ENCODE measurements at regions not wholly inside any gene's neighbourhood (a gene's known extent, or its start where the extent isn't known, plus 50 kb on each side); places are given as distances from the start of the nearest gene placed in this dataset.
"Not testable (repeated sequence)": the region's sequence is repeated elsewhere in the genome, so short reads cannot be mapped to it uniquely, and the experiment has no call there.

- no peaks in the 10 kb centered on the region for H3K27me3 Mint-ChIP-seq (ENCODE audit: low read depth)
- no peak overlapping the region for H3K4me3 Mint-ChIP-seq (ENCODE audit: low read depth)
- H3K9me3 Mint-ChIP-seq = no peaks in the 10 kb centered on the region
- H3K36me3 Mint-ChIP-seq (ENCODE audit: low read depth) = no peaks in the 10 kb centered on the region
- no peak for DNase-seq (ENCODE audit: low spot score)
- no peak overlapping the region for H3K27ac Mint-ChIP-seq
- H3K4me1 Mint-ChIP-seq (ENCODE audit: low read depth) = no peaks in the 10 kb centered on the region
- intact Hi-C loops (cut with micrococcal nuclease) = no loop called here
Measured at GRCh38 chr12:67096533-67097318, 172.4 kb upstream of the CAND1 start.

DNA sequence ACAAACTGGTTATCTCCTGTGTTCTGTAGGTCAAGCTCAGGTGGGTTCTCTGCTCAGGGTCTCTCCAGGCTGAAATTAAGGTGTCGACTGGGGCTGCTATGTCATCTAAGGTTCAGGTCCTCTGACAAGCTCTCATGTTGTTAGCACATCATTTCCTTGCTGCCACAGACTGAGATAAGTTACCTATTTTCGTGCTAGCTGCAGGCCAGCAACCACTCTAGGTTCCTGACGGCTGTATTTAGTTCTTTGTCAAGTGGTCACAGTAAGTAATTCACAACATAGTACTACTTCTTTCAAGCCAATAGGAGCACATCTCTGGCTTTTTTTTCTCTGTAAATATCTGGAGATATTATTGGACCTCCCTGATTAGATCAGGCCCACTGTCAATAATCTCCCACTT, 169.3 kb upstream of the CAND1 start:
- Mint-ChIP-seq H3K4me3 (ENCODE audit: low read depth) (no peak overlapping the region), H3K36me3 (ENCODE audit: low read depth) (no peaks in the 10 kb centered on the region), H3K4me1 (ENCODE audit: low read depth) (no peaks in the 10 kb centered on the region), H3K27ac (no peak overlapping the region), H3K27me3 (ENCODE audit: low read depth) (no peaks in the 10 kb centered on the region), H3K9me3 (peaks cover 5% of the 10 kb centered on the region)
- DNase-seq (ENCODE audit: low spot score) = no peak
- intact Hi-C loops (cut with micrococcal nuclease) = no loop called here

GRCh38 chr12:67103521-67103920, 165.6 kb upstream of the CAND1 start:
- Mint-ChIP-seq H3K9me3 (peaks cover 25% of the 10 kb centered on the region), H3K36me3 (ENCODE audit: low read depth) (no peaks in the 10 kb centered on the region), H3K27me3 (ENCODE audit: low read depth) (no peaks in the 10 kb centered on the region), H3K27ac (no peak overlapping the region), H3K4me1 (ENCODE audit: low read depth) (no peaks in the 10 kb centered on the region), H3K4me3 (ENCODE audit: low read depth) (no peak overlapping the region)
- DNase-seq (ENCODE audit: low spot score) = no peak
- intact Hi-C loops (cut with micrococcal nuclease) = no loop called here

GRCh38 chr12:67107235-67107634, 161.9 kb upstream of the CAND1 start:
- Mint-ChIP-seq H3K36me3 (ENCODE audit: low read depth) (no peaks in the 10 kb centered on the region), H3K9me3 (peaks cover 25% of the 10 kb centered on the region), H3K27me3 (ENCODE audit: low read depth) (no peaks in the 10 kb centered on the region), H3K4me1 (ENCODE audit: low read depth) (no peaks in the 10 kb centered on the region), H3K4me3 (ENCODE audit: low read depth) (no peak overlapping the region), H3K27ac (no peak overlapping the region)
- intact Hi-C loops (cut with micrococcal nuclease) = no loop called here
- DNase-seq (ENCODE audit: low spot score) = no peak

- Mint-ChIP-seq H3K9me3 (peaks cover 25% of the 10 kb centered on the region), H3K4me1 (ENCODE audit: low read depth) (no peaks in the 10 kb centered on the region), H3K4me3 (ENCODE audit: low read depth) (no peak overlapping the region), H3K36me3 (ENCODE audit: low read depth) (no peaks in the 10 kb centered on the region), H3K27me3 (ENCODE audit: low read depth) (no peaks in the 10 kb centered on the region), H3K27ac (no peak overlapping the region)
- DNase-seq (ENCODE audit: low spot score) = no peak
- intact Hi-C loops (cut with micrococcal nuclease) = no loop called here
Measured at GRCh38 chr12:67107751-67108269, 161.3 kb upstream of the CAND1 start.

DNA sequence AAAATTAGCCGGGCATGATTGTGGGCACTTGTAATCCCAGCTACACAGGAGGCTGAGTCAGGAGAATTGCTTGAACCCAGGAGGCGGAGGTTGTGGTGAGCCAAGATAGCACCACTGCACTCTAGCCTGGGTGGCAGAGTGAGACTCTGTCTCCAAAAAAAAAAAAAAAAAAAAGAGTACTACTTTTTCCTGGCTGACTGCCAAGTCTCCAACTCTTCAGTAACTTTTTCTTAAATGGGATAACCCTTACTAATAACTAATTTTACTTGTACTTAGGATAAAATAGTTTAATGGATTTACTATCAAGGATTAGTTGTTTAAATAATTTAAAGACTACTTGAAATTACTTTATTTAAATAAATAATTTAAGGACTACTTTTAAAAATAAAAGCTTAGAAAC, 158.8 kb upstream of the CAND1 start:
- H3K27me3 Mint-ChIP-seq (ENCODE audit: low read depth); DNase-seq (ENCODE audit: low spot score); H3K36me3 Mint-ChIP-seq (ENCODE audit: low read depth); H3K27ac Mint-ChIP-seq; H3K4me3 Mint-ChIP-seq (ENCODE audit: low read depth); intact Hi-C loops (cut with micrococcal nuclease); H3K4me1 Mint-ChIP-seq (ENCODE audit: low read depth): not testable (repeated sequence)
- H3K9me3 Mint-ChIP-seq = peaks cover 20% of the 10 kb centered on the region

- H3K27me3 Mint-ChIP-seq (ENCODE audit: low read depth) = no peaks in the 10 kb centered on the region
- no peaks in the 10 kb centered on the region for H3K36me3 Mint-ChIP-seq (ENCODE audit: low read depth)
- intact Hi-C loops (cut with micrococcal nuclease) = no loop called here
- H3K9me3 Mint-ChIP-seq = peaks cover 12% of the 10 kb centered on the region
- no peak overlapping the region for H3K4me3 Mint-ChIP-seq (ENCODE audit: low read depth)
- no peaks in the 10 kb centered on the region for H3K4me1 Mint-ChIP-seq (ENCODE audit: low read depth)
- DNase-seq (ENCODE audit: low spot score) = no peak
- H3K27ac Mint-ChIP-seq = no peak overlapping the region
Measured at GRCh38 chr12:67111182-67111581, 158.0 kb upstream of the CAND1 start.

GRCh38 chr12:67112586-67112985, 156.6 kb upstream of the CAND1 start:
- Mint-ChIP-seq H3K27ac (no peak overlapping the region), H3K4me3 (ENCODE audit: low read depth) (no peak overlapping the region), H3K9me3 (no peaks in the 10 kb centered on the region), H3K27me3 (ENCODE audit: low read depth) (no peaks in the 10 kb centered on the region), H3K36me3 (ENCODE audit: low read depth) (no peaks in the 10 kb centered on the region), H3K4me1 (ENCODE audit: low read depth) (no peaks in the 10 kb centered on the region)
- intact Hi-C loops (cut with micrococcal nuclease) = no loop called here
- DNase-seq (ENCODE audit: low spot score) = no peak

GRCh38 chr12:67116134-67116533, 153.0 kb upstream of the CAND1 start:
- no peak for DNase-seq (ENCODE audit: low spot score)
- Mint-ChIP-seq H3K4me1 (ENCODE audit: low read depth) (no peaks in the 10 kb centered on the region), H3K36me3 (ENCODE audit: low read depth) (no peaks in the 10 kb centered on the region), H3K4me3 (ENCODE audit: low read depth) (no peak overlapping the region), H3K27me3 (ENCODE audit: low read depth) (no peaks in the 10 kb centered on the region), H3K9me3 (no peaks in the 10 kb centered on the region), H3K27ac (no peak overlapping the region)
- intact Hi-C loops (cut with micrococcal nuclease) = no loop called here

- Mint-ChIP-seq H3K4me3 (ENCODE audit: low read depth) (no peak overlapping the region), H3K27me3 (ENCODE audit: low read depth) (peaks cover 10% of the 10 kb centered on the region), H3K9me3 (no peaks in the 10 kb centered on the region), H3K36me3 (ENCODE audit: low read depth) (no peaks in the 10 kb centered on the region), H3K27ac (no peak overlapping the region), H3K4me1 (ENCODE audit: low read depth) (no peaks in the 10 kb centered on the region)
- intact Hi-C loops (cut with micrococcal nuclease) = no loop called here
- DNase-seq (ENCODE audit: low spot score) = no peak
Measured at GRCh38 chr12:67122584-67122983, 146.6 kb upstream of the CAND1 start.

DNA sequence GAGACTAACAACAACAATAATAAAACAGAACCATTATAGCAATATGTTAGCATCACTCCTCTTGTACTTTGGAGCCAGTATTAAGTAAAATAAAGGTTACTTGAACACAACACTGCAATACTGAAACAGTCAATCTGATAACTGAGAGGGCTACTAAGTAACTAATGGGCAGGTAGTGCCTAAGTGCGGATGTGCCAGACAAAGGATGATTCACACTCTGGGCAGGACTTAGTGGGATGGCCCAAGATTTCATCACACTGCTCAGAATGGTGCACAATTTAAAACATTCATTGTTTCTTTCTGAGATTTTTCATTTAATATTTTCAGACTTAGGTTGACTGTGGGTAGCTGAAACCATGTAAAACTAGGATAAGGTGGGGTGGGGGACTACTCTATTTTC, 131.9 kb upstream of the CAND1 start:
- intact Hi-C loops (cut with micrococcal nuclease) = no loop called here
- Mint-ChIP-seq H3K4me3 (ENCODE audit: low read depth) (no peak overlapping the region), H3K9me3 (no peaks in the 10 kb centered on the region), H3K27ac (no peak overlapping the region), H3K36me3 (ENCODE audit: low read depth) (no peaks in the 10 kb centered on the region), H3K27me3 (ENCODE audit: low read depth) (no peaks in the 10 kb centered on the region), H3K4me1 (ENCODE audit: low read depth) (no peaks in the 10 kb centered on the region)
- no peak for DNase-seq (ENCODE audit: low spot score)

GRCh38 chr12:67141296-67142018, 127.7 kb upstream of the CAND1 start:
- intact Hi-C loops (cut with micrococcal nuclease) = no loop called here
- DNase-seq (ENCODE audit: low spot score) = no peak
- Mint-ChIP-seq H3K4me1 (ENCODE audit: low read depth) (no peaks in the 10 kb centered on the region), H3K9me3 (no peaks in the 10 kb centered on the region), H3K36me3 (ENCODE audit: low read depth) (no peaks in the 10 kb centered on the region), H3K27me3 (ENCODE audit: low read depth) (no peaks in the 10 kb centered on the region), H3K27ac (no peak overlapping the region), H3K4me3 (ENCODE audit: low read depth) (no peak overlapping the region)

- no peak overlapping the region for H3K27ac Mint-ChIP-seq
- intact Hi-C loops (cut with micrococcal nuclease) = no loop called here
- H3K36me3 Mint-ChIP-seq (ENCODE audit: low read depth) = no peaks in the 10 kb centered on the region
- no peaks in the 10 kb centered on the region for H3K27me3 Mint-ChIP-seq (ENCODE audit: low read depth)
- H3K9me3 Mint-ChIP-seq = no peaks in the 10 kb centered on the region
- DNase-seq (ENCODE audit: low spot score) = no peak
- peaks cover 2% of the 10 kb centered on the region for H3K4me1 Mint-ChIP-seq (ENCODE audit: low read depth)
- no peak overlapping the region for H3K4me3 Mint-ChIP-seq (ENCODE audit: low read depth)
Measured at GRCh38 chr12:67145692-67146091, 123.5 kb upstream of the CAND1 start.
